GM18861 (cell line): ENCODE measurements at regions not wholly inside any gene's neighbourhood (a gene's known extent, or its start where the extent isn't known, plus 50 kb on each side); places are given as distances from the start of the nearest gene placed in this dataset.
"Not testable (repeated sequence)": the region's sequence is repeated elsewhere in the genome, so short reads cannot be mapped to it uniquely, and the experiment has no call there.

ENCODE experiments used
- ATAC-seq: cut with Tn5 transposase; IDR thresholded peaks from one replicate; pipeline ENCODE4 v1.9.1; 2021; ENCODE audit not compliant: unreplicated experiment

GRCh38 chr14:71800878-71801277 is 131.4 kb upstream of the RGS6 start:
- no peak for ATAC-seq

DNA sequence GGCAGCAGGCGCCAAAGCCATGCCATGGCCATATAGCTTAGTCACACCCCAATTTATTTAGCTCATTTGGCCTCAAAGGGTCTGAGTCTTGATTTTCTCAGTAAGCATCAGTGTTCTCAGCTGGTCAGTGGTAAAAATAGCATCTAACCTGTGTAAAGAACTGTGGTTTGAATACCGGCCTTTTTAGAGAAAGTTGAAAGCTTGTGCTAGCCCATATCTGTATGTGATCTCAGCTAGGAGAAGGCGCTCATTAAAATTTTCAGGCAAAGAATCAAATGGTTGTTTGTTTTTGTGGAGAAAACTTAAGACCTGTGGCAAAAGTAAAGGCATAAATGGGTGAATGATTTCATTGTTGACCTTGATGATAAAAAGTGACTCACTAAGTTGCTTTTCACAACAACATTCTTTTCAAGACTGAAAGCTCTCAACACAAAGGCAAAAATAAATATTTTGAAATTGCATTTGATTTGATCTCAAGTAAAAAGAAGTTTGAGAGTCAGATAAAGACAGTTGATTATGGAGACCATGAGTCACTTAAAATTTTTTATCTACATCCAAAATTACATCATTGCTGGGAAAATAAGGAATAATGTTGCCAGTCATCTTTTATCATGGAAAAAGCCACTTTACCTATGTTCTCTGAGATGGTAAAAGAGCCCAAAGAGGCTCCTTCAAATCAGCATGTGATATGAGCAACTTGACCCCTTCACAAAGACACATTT is 128.5 kb upstream of the RGS6 start:
- no peak for ATAC-seq

GRCh38 chr14:71804992-71805391 is 127.2 kb upstream of the RGS6 start:
- no peak for ATAC-seq

- ATAC-seq, result not testable (repeated sequence)
Measured at GRCh38 chr14:71807049-71807448, 125.2 kb upstream of the RGS6 start.

- ATAC-seq, result not testable (repeated sequence)
Measured at GRCh38 chr14:71810800-71811199, 121.4 kb upstream of the RGS6 start.

- ATAC-seq, result no peak
Measured at GRCh38 chr14:71812693-71813092, 119.5 kb upstream of the RGS6 start.

DNA sequence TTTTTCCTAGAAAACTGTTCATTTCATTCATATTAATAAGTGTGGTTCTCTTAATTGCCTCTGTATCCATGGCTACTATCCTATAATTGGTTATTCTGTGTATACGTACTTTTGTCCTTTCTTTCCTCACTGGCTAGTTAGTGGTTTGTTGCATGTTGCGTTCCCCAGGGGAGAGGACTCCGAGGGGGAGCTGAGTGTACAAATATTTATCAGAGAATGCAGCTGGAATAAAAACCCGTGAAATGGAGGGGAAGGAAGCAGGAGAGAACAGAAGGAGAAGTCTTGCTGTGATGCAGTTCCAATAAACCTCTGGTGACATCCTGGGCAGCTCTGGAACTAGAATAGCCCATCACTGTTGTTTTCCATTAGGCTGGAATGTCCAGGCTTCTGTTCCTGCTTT is 117.1 kb upstream of the RGS6 start:
- no peak for ATAC-seq

DNA sequence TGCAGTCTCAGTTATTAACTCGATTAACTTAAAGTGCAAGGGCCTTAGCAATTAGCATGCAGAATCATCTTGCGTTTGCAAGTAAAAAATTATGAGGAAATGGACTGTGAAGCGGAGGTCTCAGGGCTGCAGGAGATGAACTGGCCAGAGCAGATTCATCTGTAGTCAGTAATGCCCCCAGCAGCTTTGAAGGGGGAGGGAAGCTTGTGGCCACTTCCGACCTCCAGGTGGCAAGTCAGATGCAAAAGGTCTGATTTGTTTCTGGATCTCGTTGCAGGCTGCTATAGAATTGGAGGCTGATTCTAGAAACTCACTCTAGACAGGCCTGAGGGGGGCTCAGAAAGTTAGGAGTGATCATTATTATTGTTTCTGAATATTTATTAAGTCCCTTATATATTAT is 107.4 kb upstream of the RGS6 start:
- no peak for ATAC-seq

- no peak for ATAC-seq
Measured at GRCh38 chr14:71833476-71833875, 98.8 kb upstream of the RGS6 start.

DNA sequence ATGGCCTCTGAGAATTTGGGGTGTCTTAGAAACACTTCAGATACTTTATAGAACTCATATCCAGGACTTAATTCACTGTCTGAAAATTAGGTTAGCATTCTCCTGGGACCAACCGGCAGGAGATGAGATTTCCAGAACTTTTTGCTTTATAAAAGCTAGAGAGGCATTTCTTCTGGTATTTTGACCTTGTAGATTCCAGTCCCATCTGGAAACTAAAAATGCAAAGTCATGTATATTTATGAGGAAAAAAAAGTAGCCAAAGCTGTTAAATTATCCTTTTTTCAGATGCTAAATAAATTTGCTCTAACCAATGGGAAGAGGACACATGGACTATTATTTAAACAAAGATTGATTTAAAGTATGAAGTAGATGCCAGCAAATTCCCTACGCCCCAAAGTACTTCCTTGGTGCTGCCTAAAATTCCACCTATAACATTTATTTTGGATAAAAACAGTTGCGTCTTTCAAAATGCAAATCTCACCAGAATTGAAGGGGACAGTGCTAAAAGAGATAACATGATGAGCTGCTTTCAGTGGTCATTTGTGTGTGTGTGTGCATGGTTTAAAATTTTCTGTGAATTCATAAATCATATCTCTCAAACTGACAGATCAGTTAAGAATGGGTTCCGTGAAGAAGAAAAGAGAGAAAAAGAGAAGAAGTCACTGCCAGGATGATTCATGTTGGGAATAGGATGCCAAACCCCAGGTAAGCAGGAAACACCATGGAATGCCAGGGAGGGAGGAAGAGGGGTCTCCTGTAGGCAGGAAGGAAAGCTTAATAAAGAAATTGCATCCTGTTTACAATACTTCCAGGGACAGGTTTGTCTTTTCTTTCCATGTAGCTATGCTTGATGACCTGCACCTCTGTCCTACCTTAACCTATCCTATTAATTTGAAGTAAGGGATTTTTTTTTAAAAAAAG is 97.7 kb upstream of the RGS6 start:
- ATAC-seq, result no peak

GRCh38 chr14:71852181-71852580 is 80.0 kb upstream of the RGS6 start:
- ATAC-seq, result no peak

DNA sequence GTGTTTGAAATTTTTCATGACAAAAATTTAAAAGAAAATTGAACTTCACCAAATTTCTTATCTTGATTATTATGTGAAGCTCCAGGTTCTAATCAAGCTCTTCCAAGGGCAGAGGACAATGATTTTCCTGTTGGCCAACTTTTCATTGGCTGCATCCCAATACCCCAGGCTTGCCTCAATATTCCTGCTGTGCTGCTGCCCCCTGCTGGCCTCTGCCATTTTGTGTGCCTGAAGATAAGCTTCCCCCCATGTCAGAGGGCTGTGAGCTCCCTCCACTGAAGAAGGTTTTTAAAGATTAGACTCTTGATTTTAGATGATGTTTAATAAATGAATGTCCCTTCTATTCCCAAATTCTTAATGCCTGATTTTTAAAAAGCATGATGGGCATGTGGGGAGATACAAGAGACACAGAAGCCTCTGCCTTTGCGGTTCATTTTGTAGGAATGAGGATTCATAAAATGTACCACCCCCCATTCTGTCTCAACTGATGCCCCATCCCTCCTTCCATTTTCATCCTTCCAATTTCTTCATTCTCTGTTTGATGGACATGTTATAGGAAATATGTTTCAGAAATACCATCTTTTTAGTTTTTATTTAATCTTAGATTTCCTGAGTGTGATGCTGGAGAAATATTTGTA is 76.7 kb upstream of the RGS6 start:
- ATAC-seq, result peak; percentile 8

DNA sequence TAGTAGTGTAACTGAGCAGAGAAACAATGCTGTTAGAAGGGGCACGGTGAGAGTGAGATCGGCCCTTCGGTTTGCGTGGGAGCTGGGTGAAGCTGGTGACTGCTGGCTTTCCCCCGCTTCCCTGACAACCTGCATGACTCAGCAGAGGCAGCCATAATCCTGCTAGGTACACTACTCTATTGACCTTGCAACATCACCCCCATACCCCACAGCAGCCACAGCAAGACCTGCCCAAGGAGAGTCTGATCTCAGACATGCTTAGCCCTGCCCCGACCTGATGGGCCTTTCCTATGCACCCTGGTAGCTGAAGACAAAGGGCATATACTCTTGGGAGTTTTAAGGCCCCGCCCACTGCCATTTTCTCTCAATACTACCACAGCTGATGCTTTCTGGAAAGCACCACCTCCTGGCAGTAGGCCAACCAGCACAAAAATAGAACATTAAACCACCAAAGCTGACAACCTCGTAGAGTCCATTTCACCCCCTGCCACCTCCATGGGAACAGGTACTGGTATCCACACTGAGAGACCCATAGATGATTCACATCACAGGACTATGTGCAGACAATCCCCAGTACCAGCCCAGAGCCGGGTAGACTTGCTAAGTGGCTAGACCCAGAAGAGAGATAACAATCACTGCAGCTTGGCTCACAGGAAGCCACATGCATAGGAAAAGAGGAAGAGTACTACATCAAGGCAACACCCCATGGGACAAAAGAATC is 75.9 kb upstream of the RGS6 start:
- ATAC-seq, result peak; percentile 59

DNA sequence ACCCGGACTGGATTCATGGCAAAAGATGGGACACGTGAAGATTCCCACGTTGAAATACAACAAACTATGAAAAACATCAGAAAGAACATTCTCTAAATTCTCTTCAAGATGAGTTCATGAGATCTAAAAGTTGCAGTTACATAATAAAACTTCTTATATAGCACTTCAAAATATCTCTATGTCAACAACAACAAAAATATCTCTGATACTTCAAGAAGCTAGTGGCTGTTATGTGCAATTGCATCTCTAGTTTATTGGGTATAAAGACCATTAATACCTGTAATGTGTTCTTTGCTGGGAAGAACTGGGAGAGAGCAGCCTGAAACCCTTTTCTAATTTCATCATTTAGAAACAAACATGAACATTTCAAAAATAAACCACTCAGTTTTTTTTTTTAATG is 69.2 kb upstream of the RGS6 start:
- no peak for ATAC-seq

GRCh38 chr14:71863766-71864165 is 68.5 kb upstream of the RGS6 start:
- no peak for ATAC-seq
